GM21528 (cell line): ENCODE measurements at regions not wholly inside any gene's neighbourhood (a gene's known extent, or its start where the extent isn't known, plus 50 kb on each side); places are given as distances from the start of the nearest gene placed in this dataset.
"Not testable (repeated sequence)": the region's sequence is repeated elsewhere in the genome, so short reads cannot be mapped to it uniquely, and the experiment has no call there.

ENCODE experiments used
- ATAC-seq: cut with Tn5 transposase; IDR thresholded peaks from one replicate; pipeline ENCODE4 v1.9.1; 2021; ENCODE audit warnings: mild to moderate bottlenecking, moderate library complexity; ENCODE audit not compliant: unreplicated experiment, low FRiP score

GRCh38 chr5:124522992-124523391, 223.4 kb downstream of the ZNF608 start:
- no peak for ATAC-seq

- no peak for ATAC-seq
Measured at GRCh38 chr5:124521461-124522230, 224.8 kb downstream of the ZNF608 start.

- ATAC-seq = peak; percentile 89
Measured at GRCh38 chr5:124519396-124519795, 227.0 kb downstream of the ZNF608 start.

GRCh38 chr5:124516567-124516966, 229.9 kb downstream of the ZNF608 start:
- no peak for ATAC-seq

GRCh38 chr5:124515497-124516245, 230.8 kb downstream of the ZNF608 start:
- no peak for ATAC-seq

GRCh38 chr5:124514956-124515355, 231.5 kb downstream of the ZNF608 start:
- ATAC-seq = no peak

- no peak for ATAC-seq
Measured at GRCh38 chr5:124512952-124513632, 233.3 kb downstream of the ZNF608 start.

GRCh38 chr5:124512236-124512635, 234.2 kb downstream of the ZNF608 start:
- no peak for ATAC-seq

GRCh38 chr5:124511791-124512190, 234.6 kb downstream of the ZNF608 start:
- ATAC-seq = no peak

- ATAC-seq = no peak
Measured at GRCh38 chr5:124507688-124508087, 238.8 kb downstream of the ZNF608 start.

- ATAC-seq = peak; percentile 99
Measured at GRCh38 chr5:124504081-124504916, 242.1 kb downstream of the ZNF608 start.

GRCh38 chr5:124502551-124502950, 243.9 kb downstream of the ZNF608 start:
- ATAC-seq = no peak

- not testable (repeated sequence) for ATAC-seq
Measured at GRCh38 chr5:124499818-124500217, 246.6 kb downstream of the ZNF608 start.

GRCh38 chr5:124496968-124497367, 249.5 kb downstream of the ZNF608 start:
- ATAC-seq = not testable (repeated sequence)

GRCh38 chr5:124494540-124495116, 251.8 kb downstream of the ZNF608 start:
- no peak for ATAC-seq

GRCh38 chr5:124492444-124493224, 253.8 kb downstream of the ZNF608 start:
- no peak for ATAC-seq

GRCh38 chr5:124490315-124490714, 256.1 kb downstream of the ZNF608 start:
- ATAC-seq = not testable (repeated sequence)

GRCh38 chr5:124481419-124481818, 265.0 kb downstream of the ZNF608 start:
- no peak for ATAC-seq

GRCh38 chr5:124480964-124481363, 265.5 kb downstream of the ZNF608 start:
- no peak for ATAC-seq
